HG02610 (cell line): ENCODE measurements at regions not wholly inside any gene's neighbourhood (a gene's known extent, or its start where the extent isn't known, plus 50 kb on each side); places are given as distances from the start of the nearest gene placed in this dataset.

Source experiments
- ATAC-seq: cut with Tn5 transposase; IDR thresholded peaks from one replicate; pipeline ENCODE4 v1.9.1; 2021; ENCODE audit warnings: mild to moderate bottlenecking, moderate library complexity; ENCODE audit not compliant: unreplicated experiment

DNA sequence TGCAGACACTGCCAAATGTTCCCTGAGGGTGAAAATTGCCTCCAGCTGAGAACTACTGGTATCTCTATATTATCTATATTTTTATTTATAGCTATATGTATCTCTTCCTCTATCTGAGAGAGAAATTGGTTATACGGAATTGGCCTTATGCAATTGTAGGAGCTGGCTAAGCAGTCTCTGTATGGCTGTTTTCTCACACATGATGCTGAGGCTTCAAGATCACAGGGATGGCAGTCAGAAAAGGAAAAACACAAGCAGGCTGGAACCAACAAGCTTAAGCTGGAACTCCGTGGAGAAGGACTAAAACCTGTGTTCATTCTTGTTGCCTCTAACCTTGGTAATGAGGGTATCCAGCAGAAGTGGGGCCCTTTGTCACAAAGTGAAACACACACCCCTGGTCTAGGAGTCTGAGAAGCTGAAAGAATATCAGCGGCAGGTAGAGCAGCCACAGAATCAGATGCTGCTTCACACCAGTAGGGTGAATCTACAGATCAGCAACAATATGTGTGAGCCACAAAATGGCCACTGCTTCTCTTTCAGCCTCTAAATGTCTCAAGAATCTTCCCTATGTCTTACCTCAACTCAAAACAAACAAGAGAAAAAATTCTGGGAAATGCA is 166.5 kb upstream of the PPP1R2C start:
- no peak for ATAC-seq

GRCh38 chrX:42946544-42947194 is 168.7 kb upstream of the PPP1R2C start:
- no peak for ATAC-seq

GRCh38 chrX:42948723-42949657 is 171.0 kb upstream of the PPP1R2C start:
- no peak for ATAC-seq

GRCh38 chrX:42951747-42952146 is 173.8 kb upstream of the PPP1R2C start:
- ATAC-seq = no peak

- ATAC-seq = no peak
Measured at GRCh38 chrX:42952621-42953020, 174.7 kb upstream of the PPP1R2C start.

GRCh38 chrX:42954880-42955279 is 176.9 kb upstream of the PPP1R2C start:
- no peak for ATAC-seq

GRCh38 chrX:42955349-42955748 is 177.4 kb upstream of the PPP1R2C start:
- ATAC-seq = peak; percentile 78

DNA sequence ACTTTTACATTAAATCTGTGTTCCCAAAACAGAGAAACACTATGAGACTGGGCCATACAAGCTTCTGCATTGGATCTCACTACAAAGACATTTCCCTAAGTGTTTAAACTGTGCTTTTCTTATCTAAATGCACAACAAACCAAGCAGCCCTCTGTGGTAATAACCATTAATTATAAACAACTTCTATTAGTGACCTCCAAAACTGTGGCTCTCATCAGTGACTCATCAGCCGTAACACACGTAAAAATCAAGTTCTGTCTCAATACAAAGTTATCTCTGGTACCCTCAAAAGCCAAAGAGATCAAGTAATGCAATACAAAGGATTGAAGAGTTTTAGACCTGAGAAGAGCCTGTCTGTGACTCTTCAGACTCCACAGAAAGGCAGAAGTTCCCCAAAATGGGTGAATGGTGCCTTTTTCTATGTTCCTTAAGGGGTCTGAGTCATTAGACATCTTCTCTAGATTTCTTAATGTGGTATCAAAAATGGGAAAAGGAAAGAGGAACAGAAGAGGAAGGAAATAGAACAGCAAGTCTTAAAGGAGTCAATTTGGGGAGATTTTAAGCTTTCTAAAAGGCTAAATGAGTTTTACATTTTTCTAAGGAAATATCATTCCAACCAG is 189.8 kb upstream of the PPP1R2C start:
- no peak for ATAC-seq

DNA sequence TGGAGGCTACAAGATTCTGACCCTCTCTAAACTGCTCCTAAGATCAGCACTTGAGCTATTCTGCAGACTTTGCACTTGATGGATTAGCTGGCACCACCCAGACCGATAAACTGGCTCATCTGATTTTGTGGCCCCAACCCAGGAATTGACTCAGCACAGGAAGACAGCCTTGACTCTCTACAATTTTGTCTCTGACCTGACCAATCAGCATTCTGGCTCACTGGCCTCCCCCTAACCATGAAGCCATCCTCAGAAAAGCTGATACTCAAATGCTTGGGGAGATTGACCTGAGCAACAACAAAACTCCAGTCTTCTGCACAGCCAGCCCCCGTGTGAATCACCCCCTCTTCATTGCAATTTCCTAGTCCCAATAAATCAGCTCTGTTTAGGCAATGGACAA is 195.4 kb upstream of the PPP1R2C start:
- no peak for ATAC-seq

GRCh38 chrX:42975906-42976305 is 197.9 kb upstream of the PPP1R2C start:
- ATAC-seq = no peak

GRCh38 chrX:42976746-42977366 is 198.9 kb upstream of the PPP1R2C start:
- no peak for ATAC-seq

DNA sequence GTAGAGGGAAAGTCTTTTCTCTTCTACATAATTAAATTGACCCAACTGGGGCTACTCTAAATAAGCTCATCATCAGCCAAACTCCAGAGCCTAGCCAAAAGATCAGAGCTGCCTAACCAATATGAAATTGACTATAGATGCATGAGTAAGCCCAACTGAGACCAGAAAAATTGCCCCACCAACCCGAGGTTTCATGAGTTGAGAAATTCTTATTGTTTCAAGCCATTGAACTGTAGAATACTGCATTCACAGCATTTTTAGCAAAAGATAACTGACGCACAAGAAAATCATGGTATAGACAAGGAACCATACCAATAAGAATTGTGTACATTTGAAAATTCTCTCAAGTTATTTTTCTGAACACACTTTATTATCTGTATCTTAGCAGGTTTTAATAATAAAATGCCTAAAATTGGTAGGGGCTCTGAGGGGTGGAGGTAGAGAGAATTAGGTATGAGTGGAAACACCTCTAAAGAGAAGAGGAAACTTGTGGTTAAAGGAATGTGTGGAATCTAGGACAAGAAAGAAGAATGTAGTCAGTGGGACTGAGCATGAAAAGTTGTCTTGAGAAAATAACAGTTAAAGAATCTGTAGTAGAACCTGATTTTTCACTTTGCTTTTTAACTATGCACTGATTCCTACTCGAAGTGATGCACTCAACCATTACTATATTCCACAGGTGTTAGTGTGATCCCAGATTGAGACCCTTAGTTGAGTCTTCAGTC is 200.9 kb upstream of the PPP1R2C start:
- peak; percentile 56 for ATAC-seq

- no peak for ATAC-seq
Measured at GRCh38 chrX:42988700-42989099, 210.7 kb upstream of the PPP1R2C start.

GRCh38 chrX:42992199-42992943 is 214.4 kb upstream of the PPP1R2C start:
- ATAC-seq = no peak

GRCh38 chrX:42996861-42997260 is 218.9 kb upstream of the PPP1R2C start:
- no peak for ATAC-seq

DNA sequence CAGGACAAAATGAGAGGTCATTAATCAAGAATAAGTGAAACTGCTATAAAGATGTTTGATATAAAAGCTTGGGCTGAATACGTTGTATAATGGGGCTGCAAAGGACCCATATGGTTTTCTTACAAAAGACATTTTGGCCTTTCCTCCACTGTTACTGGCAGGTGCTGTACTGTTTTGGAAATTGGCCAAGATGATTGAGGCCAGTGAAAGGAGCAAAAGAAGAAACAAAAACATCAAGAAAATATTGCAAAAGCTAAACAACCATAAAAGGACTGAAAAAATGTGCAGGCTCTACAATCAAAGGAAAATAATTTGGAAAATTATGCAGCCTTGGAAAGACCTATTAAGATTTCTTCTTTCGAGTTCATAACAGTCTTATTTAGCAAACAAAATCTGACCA is 222.2 kb upstream of the PPP1R2C start:
- no peak for ATAC-seq

- peak; percentile 92 for ATAC-seq
Measured at GRCh38 chrX:43002526-43003203, 224.7 kb upstream of the PPP1R2C start.

DNA sequence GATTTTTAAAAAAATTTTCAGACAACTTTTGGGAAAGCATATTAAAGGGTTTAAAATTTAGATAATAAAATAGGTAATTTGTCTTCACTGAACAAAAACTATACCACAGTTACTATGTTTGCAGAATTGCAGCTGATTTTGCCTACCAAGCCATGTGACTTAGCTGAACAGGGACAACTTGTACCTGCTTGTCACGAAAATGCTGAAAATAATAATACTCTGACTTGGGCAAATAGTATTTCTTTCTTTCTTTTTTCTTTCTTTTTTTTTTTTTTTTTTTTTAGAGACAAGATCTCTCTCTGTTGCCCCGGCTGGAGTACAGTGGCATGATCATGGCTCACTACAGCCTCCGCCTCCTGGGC is 225.2 kb upstream of the PPP1R2C start:
- peak; percentile 18 for ATAC-seq

GRCh38 chrX:43003939-43004338 is 226.0 kb upstream of the PPP1R2C start:
- ATAC-seq = peak; percentile 42
